Anterior cingulate cortex (tissue), 58 donors: ENCODE measurements at regions not wholly inside any gene's neighbourhood (a gene's known extent, or its start where the extent isn't known, plus 50 kb on each side); places are given as distances from the start of the nearest gene placed in this dataset.

Experiments used
- DNase-seq, 58 donors: peaks; one replicate each; lab custom pipeline; 2025; lab: John Stamatoyannopoulos, UW

GRCh38 chr12:59839514-59839913 lies 243.7 kb downstream of the SLC16A7 start:
- no peak for DNase-seq

GRCh38 chr12:59843260-59843843 lies 247.5 kb downstream of the SLC16A7 start:
- DNase-seq = no peak

DNA sequence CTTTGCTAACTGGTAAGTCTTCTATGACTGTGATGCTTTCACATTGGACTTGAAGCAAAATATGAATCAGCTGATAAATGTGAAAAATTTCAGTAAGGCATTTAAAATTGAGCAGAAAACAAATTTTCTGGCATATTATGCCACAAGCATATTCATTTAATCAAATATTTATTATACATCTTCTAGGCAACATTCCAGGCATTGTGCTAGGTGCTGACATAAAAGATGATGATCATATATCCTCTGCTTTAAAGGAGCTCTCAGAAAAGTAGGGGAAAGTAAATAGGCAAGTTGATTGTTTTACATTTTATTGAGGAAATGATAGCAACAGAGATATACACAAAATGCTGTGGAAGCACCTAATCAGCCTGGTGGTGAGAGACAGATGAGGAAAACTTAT lies 248.9 kb downstream of the SLC16A7 start:
- no peak for DNase-seq

- DNase-seq = no peak
Measured at GRCh38 chr12:59845293-59845692, 249.5 kb downstream of the SLC16A7 start.

GRCh38 chr12:59847127-59847526 lies 251.3 kb downstream of the SLC16A7 start:
- no peak for DNase-seq

- DNase-seq = no peak
Measured at GRCh38 chr12:59850268-59850667, 254.4 kb downstream of the SLC16A7 start.

DNA sequence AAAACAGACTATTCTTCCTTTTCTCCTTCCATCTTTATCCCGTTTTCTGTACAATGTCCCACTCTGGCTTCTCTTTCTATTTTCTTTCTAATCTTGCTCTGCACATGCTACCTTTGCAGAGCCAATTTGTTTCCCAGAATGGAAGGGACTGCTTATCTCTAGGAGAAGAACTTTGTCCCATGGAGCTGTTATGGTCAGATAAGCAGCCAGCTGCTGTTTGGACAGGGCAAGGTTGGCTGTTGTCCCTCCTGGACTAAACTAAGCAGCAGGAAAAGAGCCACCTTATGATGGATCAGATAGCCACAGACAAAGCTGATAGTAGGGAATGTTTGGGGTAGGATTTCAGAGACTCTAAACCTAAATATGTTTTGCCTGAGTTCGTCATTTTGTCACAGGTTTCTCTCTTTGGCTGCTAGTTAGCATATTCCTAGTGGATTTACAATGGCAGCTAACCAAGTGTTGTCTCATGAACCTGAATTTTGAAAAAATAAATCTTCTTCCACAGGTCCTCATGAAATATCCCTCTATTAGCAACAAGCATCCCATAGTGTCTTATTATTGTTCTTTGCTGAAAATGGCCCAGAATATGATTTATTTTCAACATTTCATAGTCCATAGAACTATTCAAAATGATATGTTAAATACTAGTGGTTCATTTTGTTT lies 262.8 kb downstream of the SLC16A7 start:
- DNase-seq = no peak

DNA sequence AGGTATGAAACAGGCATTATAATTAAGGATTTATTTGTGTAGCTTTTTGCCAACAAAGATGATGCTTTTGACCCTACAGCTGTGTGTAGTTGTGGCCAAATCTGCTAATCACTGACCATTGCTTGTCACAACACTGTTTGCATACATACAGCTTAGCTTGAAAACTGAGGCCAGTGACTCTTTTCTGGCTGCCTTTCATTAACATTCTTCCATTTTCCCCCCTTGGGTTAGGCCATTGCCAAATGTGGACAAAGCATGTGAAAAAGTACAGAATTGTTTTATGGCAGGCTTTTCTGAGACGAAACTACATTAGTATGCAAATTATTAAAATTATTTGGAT lies 263.3 kb downstream of the SLC16A7 start:
- no peak for DNase-seq

- no peak for DNase-seq
Measured at GRCh38 chr12:59861635-59862034, 265.8 kb downstream of the SLC16A7 start.

- no peak for DNase-seq
Measured at GRCh38 chr12:59867055-59867454, 271.2 kb downstream of the SLC16A7 start.

GRCh38 chr12:59867689-59868088 lies 271.9 kb downstream of the SLC16A7 start:
- DNase-seq = no peak

- DNase-seq = no peak
Measured at GRCh38 chr12:59871779-59872178, 275.9 kb downstream of the SLC16A7 start.

GRCh38 chr12:59873136-59873535 lies 277.3 kb downstream of the SLC16A7 start:
- DNase-seq = no peak

GRCh38 chr12:59874781-59875180 lies 279.0 kb downstream of the SLC16A7 start:
- DNase-seq = no peak

- peak in 2 of 58 donors; percentile 7 to 14 for DNase-seq
Measured at GRCh38 chr12:59886131-59886733, 290.4 kb downstream of the SLC16A7 start.

DNA sequence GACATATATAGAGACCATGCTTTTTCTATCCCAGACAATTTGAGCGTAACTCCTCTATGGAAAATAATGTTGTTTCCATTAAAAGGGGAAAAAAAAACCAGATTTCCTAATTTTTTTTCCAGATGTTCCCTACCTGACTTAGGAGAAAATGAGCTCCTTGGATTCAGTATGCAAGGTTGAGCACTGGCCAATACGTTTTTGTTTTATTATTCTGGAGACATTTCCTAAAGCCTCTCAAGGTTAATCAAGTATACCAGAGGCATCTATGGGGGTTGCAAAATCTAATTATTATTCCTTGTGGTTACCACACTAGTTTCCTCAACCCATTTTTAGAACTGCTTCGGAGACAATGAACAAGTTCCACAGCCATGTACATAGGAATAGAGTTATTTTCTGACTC lies 291.3 kb downstream of the SLC16A7 start:
- no peak for DNase-seq

- DNase-seq = peak in 2 of 58 donors; percentile 3 to 40
Measured at GRCh38 chr12:59890896-59891579, 295.2 kb downstream of the SLC16A7 start.

GRCh38 chr12:59895166-59895775 lies 299.4 kb downstream of the SLC16A7 start:
- DNase-seq = peak in 24 of 58 donors; percentile 0 to 68 (median 12)

DNA sequence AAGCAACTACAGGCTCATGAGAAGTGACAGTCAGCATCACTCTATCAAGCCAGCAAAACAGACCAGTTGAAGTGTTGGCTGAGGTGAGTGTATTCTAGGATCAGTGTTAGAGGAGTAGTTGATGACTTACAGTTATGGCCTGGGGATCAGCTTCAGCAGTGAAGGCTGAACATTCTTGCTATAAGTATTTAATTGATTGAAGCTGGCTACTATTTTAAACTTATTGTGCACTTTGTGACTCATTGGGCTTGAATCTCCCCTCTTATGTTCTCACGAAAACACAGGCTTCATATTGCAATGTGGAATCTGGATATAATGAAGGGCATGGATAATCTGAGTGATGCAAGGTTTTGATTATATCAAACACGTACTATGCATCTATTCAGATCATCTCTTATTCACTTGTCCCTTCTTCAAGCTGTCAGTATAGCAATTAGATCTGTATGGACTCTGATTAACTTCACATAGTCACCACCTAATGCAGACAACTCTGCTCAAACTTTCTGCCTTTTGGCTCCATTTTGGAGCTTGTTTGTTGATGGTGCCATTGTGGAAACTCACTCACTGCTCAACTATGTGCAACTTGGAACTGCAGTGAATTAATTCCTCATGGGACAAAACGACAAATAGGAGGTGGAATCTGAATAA lies 309.2 kb downstream of the SLC16A7 start:
- DNase-seq = no peak

GRCh38 chr12:59911516-59911915 lies 315.7 kb downstream of the SLC16A7 start:
- no peak for DNase-seq

- no peak for DNase-seq
Measured at GRCh38 chr12:59916988-59917387, 321.2 kb downstream of the SLC16A7 start.
